ENCODE measurements at regions not wholly inside any gene's neighbourhood (a gene's known extent, or its start where the extent isn't known, plus 50 kb on each side); places are given as distances from the start of the nearest gene placed in this dataset.

DNA sequence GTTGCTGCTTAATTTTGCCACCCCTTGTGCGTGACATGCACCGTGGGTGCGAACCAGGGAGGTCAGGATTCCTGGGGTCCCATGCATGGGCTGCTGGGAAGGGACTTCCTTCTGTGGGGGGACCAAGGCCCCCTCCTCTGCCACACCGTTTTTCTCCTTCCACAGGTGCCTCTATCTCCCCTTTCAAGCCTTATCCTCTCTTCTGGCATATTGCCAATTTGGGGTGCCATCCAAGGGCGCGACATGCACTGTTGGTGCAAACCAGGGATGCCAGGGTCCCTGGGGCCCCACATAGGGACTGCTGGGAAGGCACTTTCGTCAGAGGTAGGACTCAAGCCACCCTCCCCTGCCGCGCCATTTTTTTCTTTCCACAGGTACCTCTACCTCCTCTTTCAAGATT is 289.0 kb downstream of the ALG10 start:
- H3K36me3 ChIP-seq: no peaks in the 10 kb centered on the region
- 65 to 74% (median 71%) methylated on average over 9 of the region's 9 CpGs for WGBS, 5 donors
- TF ChIP-seq POLR2A (IDR thresholded peaks at IDR 0.05) (no peak), EP300 (IDR thresholded peaks at IDR 0.05) (no peak), POLR2AphosphoS5 (IDR thresholded peaks at IDR 0.05) (no peak)
- TF ChIP-seq, protein P1, sequence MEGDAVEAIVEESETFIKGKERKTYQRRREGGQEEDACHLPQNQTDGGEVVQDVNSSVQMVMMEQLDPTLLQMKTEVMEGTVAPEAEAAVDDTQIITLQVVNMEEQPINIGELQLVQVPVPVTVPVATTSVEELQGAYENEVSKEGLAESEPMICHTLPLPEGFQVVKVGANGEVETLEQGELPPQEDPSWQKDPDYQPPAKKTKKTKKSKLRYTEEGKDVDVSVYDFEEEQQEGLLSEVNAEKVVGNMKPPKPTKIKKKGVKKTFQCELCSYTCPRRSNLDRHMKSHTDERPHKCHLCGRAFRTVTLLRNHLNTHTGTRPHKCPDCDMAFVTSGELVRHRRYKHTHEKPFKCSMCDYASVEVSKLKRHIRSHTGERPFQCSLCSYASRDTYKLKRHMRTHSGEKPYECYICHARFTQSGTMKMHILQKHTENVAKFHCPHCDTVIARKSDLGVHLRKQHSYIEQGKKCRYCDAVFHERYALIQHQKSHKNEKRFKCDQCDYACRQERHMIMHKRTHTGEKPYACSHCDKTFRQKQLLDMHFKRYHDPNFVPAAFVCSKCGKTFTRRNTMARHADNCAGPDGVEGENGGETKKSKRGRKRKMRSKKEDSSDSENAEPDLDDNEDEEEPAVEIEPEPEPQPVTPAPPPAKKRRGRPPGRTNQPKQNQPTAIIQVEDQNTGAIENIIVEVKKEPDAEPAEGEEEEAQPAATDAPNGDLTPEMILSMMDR (IDR thresholded peaks at IDR 0.05): no peak
- no peaks in the 10 kb centered on the region for H3K4me1 ChIP-seq
- H3K9me3 ChIP-seq: peaks cover 11 to 99% (median 81%) of the 10 kb centered on the region in 4 donors
- H3K27ac ChIP-seq: no peak overlapping the region
- intact Hi-C loops (cut with DNase I; ENCODE audit: low total_unique reads): no loop called here
- H3K27me3 ChIP-seq: no peaks in the 10 kb centered on the region
- no peak for DNase-seq
- H3K4me3 ChIP-seq: no peak overlapping the region

DNA sequence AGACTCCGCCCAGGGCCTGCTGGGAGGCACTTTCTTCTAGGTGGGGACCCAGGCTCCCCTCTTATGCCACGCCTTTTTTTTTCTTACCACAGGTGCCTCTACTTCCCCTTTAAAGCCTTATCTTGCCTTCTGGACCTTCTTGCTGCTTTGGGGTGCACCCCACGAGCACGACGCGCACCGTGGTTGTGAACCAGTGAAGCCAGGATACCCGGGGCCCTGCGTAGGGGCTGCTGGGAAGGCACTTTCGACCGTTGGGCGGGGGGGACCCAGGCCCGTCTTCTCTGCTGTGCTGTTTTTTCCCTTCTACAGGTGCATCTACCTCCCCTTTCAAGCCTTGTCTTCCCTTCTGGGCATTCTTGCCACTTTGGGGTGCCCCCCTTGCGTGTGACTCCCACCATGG is 305.4 kb downstream of the ALG10 start:
- peaks cover 0 to 15% (median 0%) of the 10 kb centered on the region in 3 donors for H3K27me3 ChIP-seq
- H3K36me3 ChIP-seq: no peaks in the 10 kb centered on the region
- TF ChIP-seq POLR2AphosphoS5 (IDR thresholded peaks at IDR 0.05) (no peak), POLR2A (IDR thresholded peaks at IDR 0.05) (no peak), EP300 (IDR thresholded peaks at IDR 0.05) (no peak)
- TF ChIP-seq, protein P1 (IDR thresholded peaks at IDR 0.05): no peak
- no peak overlapping the region for H3K4me3 ChIP-seq
- DNase-seq: no peak
- intact Hi-C loops (cut with DNase I; ENCODE audit: low total_unique reads): no loop called here
- H3K4me1 ChIP-seq: no peaks in the 10 kb centered on the region
- WGBS, 5 donors: 75 to 82% (median 77%) methylated on average over 14 of the region's 14 CpGs
- peaks cover 5 to 100% (median 93%) of the 10 kb centered on the region in 4 donors for H3K9me3 ChIP-seq
- H3K27ac ChIP-seq: no peak overlapping the region

DNA sequence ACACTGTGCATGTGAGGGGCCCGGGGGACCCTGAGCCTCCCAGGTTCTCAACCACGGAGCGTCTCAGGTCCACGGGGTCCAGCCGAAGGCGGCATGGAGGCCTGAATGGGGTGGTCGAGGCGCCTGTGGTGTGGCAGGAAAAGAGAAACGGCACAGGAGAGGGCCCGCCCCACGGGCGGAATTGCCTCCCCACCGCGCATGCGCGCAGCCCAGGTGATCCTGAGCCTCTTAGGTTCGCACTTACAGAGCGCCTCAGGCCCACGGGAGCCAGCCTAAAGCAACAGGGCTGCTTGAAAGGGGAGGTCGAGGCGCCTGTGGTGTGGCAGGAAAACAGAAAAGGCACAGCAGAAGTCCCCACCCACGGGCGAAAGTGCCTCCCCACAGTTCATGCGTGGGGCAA is 311.0 kb downstream of the ALG10 start:
- intact Hi-C loops (cut with DNase I; ENCODE audit: low total_unique reads): no loop called here
- 68 to 82% (median 69%) methylated on average over 21 to 24 of the region's 24 CpGs for WGBS, 5 donors
- H3K27me3 ChIP-seq: peaks cover 0 to 66% (median 0%) of the 10 kb centered on the region in 3 donors
- no peaks in the 10 kb centered on the region for H3K36me3 ChIP-seq
- no peaks in the 10 kb centered on the region for H3K4me1 ChIP-seq
- DNase-seq: no peak
- TF ChIP-seq, protein P1 (IDR thresholded peaks at IDR 0.05): no peak
- TF ChIP-seq EP300 (IDR thresholded peaks at IDR 0.05) (no peak), POLR2AphosphoS5 (IDR thresholded peaks at IDR 0.05) (no peak), POLR2A (IDR thresholded peaks at IDR 0.05) (no peak)
- no peak overlapping the region for H3K4me3 ChIP-seq
- H3K9me3 ChIP-seq: peaks cover 2 to 100% (median 95%) of the 10 kb centered on the region in 4 donors
- no peak overlapping the region for H3K27ac ChIP-seq

DNA sequence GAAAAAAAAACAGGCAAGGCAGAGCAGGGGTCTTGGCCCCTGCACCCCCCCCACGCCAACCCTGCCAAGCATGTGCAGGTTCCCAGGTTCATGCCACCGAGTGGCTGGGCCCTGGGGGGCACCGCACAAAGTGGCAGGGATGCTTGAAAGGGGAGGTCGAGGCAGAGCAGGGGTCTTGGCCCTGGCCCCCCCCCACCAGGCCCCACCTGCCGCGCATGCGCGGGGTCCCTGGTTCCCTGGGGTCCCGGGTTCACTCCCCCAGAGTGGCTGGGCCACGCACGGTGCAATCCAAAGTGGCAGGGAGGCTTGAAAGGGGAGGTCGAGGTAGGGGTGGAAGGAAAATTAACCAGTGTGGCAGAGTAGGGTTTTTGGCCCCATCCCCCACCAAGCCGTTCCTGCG is 312.2 kb downstream of the ALG10 start:
- peaks cover 2 to 100% (median 95%) of the 10 kb centered on the region in 4 donors for H3K9me3 ChIP-seq

More for the DNA sequence above, 312.2 kb downstream of the ALG10 start:
- H3K27me3 ChIP-seq: peaks cover 0 to 77% (median 0%) of the 10 kb centered on the region in 3 donors
- 67 to 83% (median 74%) methylated on average over 10 to 14 of the region's 14 CpGs for WGBS, 5 donors
- H3K36me3 ChIP-seq: no peaks in the 10 kb centered on the region
- DNase-seq: no peak
- no peak overlapping the region for H3K4me3 ChIP-seq
- no peak for TF ChIP-seq POLR2AphosphoS5 (IDR thresholded peaks at IDR 0.05)
- no peak for TF ChIP-seq POLR2A (IDR thresholded peaks at IDR 0.05)
- TF ChIP-seq, protein P1 (IDR thresholded peaks at IDR 0.05): no peak
- no peak for TF ChIP-seq EP300 (IDR thresholded peaks at IDR 0.05)
- intact Hi-C loops (cut with DNase I; ENCODE audit: low total_unique reads): no loop called here
- H3K27ac ChIP-seq: no peak overlapping the region
- H3K4me1 ChIP-seq: no peaks in the 10 kb centered on the region

Data from stomach (tissue), 8 donors.